HG03039 (cell line): ENCODE measurements at regions not wholly inside any gene's neighbourhood (a gene's known extent, or its start where the extent isn't known, plus 50 kb on each side); places are given as distances from the start of the nearest gene placed in this dataset.

Source experiments
- ATAC-seq: cut with Tn5 transposase; IDR thresholded peaks from one replicate; pipeline ENCODE4 v1.9.1; 2021; ENCODE audit warnings: mild to moderate bottlenecking, moderate library complexity; ENCODE audit not compliant: unreplicated experiment

GRCh38 chr20:23232679-23233308 lies 117.8 kb upstream of the NXT1 start:
- ATAC-seq: no peak

- ATAC-seq: no peak
Measured at GRCh38 chr20:23232219-23232581, 118.4 kb upstream of the NXT1 start.

- no peak for ATAC-seq
Measured at GRCh38 chr20:23231561-23232218, 118.9 kb upstream of the NXT1 start.

GRCh38 chr20:23230766-23231385 lies 119.7 kb upstream of the NXT1 start:
- no peak for ATAC-seq

- no peak for ATAC-seq
Measured at GRCh38 chr20:23229989-23230388, 120.6 kb upstream of the NXT1 start.

- no peak for ATAC-seq
Measured at GRCh38 chr20:23228912-23229311, 121.7 kb upstream of the NXT1 start.

- ATAC-seq: no peak
Measured at GRCh38 chr20:23227976-23228375, 122.6 kb upstream of the NXT1 start.

GRCh38 chr20:23227274-23227673 lies 123.3 kb upstream of the NXT1 start:
- no peak for ATAC-seq

GRCh38 chr20:23226612-23227265 lies 123.9 kb upstream of the NXT1 start:
- no peak for ATAC-seq

- no peak for ATAC-seq
Measured at GRCh38 chr20:23225407-23226060, 125.1 kb upstream of the NXT1 start.

- no peak for ATAC-seq
Measured at GRCh38 chr20:23224806-23225205, 125.8 kb upstream of the NXT1 start.

GRCh38 chr20:23223908-23224580 lies 126.5 kb upstream of the NXT1 start:
- no peak for ATAC-seq

GRCh38 chr20:23222531-23223200 lies 127.9 kb upstream of the NXT1 start:
- no peak for ATAC-seq

GRCh38 chr20:23217023-23217422 lies 130.9 kb upstream of the CD93 start:
- ATAC-seq: no peak

GRCh38 chr20:23215344-23215995 lies 129.3 kb upstream of the CD93 start:
- no peak for ATAC-seq

- ATAC-seq: no peak
Measured at GRCh38 chr20:23214903-23215302, 128.8 kb upstream of the CD93 start.

GRCh38 chr20:23212464-23212995 lies 126.4 kb upstream of the CD93 start:
- ATAC-seq: no peak

- no peak for ATAC-seq
Measured at GRCh38 chr20:23212011-23212410, 125.9 kb upstream of the CD93 start.

GRCh38 chr20:23211164-23211563 lies 125.0 kb upstream of the CD93 start:
- no peak for ATAC-seq
